HEK293 (cell line): ENCODE measurements at regions not wholly inside any gene's neighbourhood (a gene's known extent, or its start where the extent isn't known, plus 50 kb on each side); places are given as distances from the start of the nearest gene placed in this dataset.

Experiments used
- CTCF ChIA-PET: fragments of 350-600 bp; formaldehyde crosslinking; extraction: SDS; loops from one replicate; lab custom pipeline; 2021; ENCODE audit warnings: antibody characterized with exemption; lab: Yijun Ruan, JAX
- POLR2A ChIA-PET: fragments of 300-600 bp; formaldehyde crosslinking; extraction: SDS; loops from one replicate; lab custom pipeline; 2020; ENCODE audit warnings: antibody characterized with exemption, inconsistent platforms; lab: Yijun Ruan, JAX
- H3K27ac ChIP-seq: fragments of 200-500 bp; sonication (Bioruptor generic); 2 replicates; pipeline ENCODE4 v1.5.1; 2014; ENCODE audit warnings: low read depth, low read length, control low read depth, inconsistent platforms; ENCODE audit errors: extremely low read depth
- H3K36me3 ChIP-seq, 2 experiments: fragments of 200-500 bp in 1 of 2; sonication (Bioruptor generic) in 1 of 2; 1 replicate in 1 of 2; 2 replicates in 1 of 2; pipeline ENCODE4 v1.5.1; 2014 to 2017; ENCODE audit warnings: inconsistent platforms in 2 of 2, low read length in 2 of 2; ENCODE audit not compliant: control insufficient read depth in 2 of 2, insufficient read depth in 1 of 2
- H3K4me1 ChIP-seq: fragments of 200-500 bp; sonication (Bioruptor generic); 2 replicates; pipeline ENCODE4 v1.5.1; 2014; ENCODE audit warnings: mild to moderate bottlenecking, low read length, inconsistent platforms; ENCODE audit not compliant: control insufficient read depth, insufficient read depth
- H3K4me3 ChIP-seq: 2 replicates; pipeline ENCODE4 v1.5.1; 2011; ENCODE audit warnings: low read depth, mild to moderate bottlenecking, control low read depth, low read length, moderate library complexity
- H3K9me3 ChIP-seq: fragments of 200-500 bp; sonication (Bioruptor generic); 2 replicates; pipeline ENCODE4 v1.5.1; 2014; ENCODE audit warnings: low read depth, low read length, inconsistent platforms; ENCODE audit not compliant: control insufficient read depth, insufficient read depth
- GLI2 ChIP-seq: fragments of 450-650 bp; formaldehyde crosslinking; IDR thresholded peaks from 2 replicates; pipeline ENCODE4; 2017; ENCODE audit warnings: missing biosample characterization, missing genetic modification characterization, low read depth, borderline replicate concordance
- KLF1 ChIP-seq: fragments of 450-650 bp; formaldehyde crosslinking; IDR thresholded peaks from 2 replicates; pipeline ENCODE4 v1.5.1; 2016; ENCODE audit warnings: missing biosample characterization, missing genetic modification characterization
- OSR2 ChIP-seq: fragments of 450-650 bp; formaldehyde crosslinking; IDR thresholded peaks from 2 replicates; pipeline ENCODE4 v1.5.1; 2016; ENCODE audit warnings: missing biosample characterization, missing genetic modification characterization
- SCRT2 ChIP-seq: fragments of 450-650 bp; formaldehyde crosslinking; IDR thresholded peaks from 2 replicates; pipeline ENCODE4 v1.5.1; 2016; ENCODE audit warnings: missing biosample characterization, missing genetic modification characterization
- ZBTB17 ChIP-seq: fragments of 450-650 bp; formaldehyde crosslinking; IDR thresholded peaks from 2 replicates; pipeline ENCODE4 v1.5.1; 2016; ENCODE audit warnings: missing biosample characterization, missing genetic modification characterization
- ZNF112 ChIP-seq: fragments of 450-650 bp; formaldehyde crosslinking; IDR thresholded peaks from 2 replicates; pipeline ENCODE4 v1.5.0; 2017; ENCODE audit warnings: missing biosample characterization, missing genetic modification characterization
- ZNF169 ChIP-seq: fragments of 450-650 bp; formaldehyde crosslinking; IDR thresholded peaks from 2 replicates; pipeline ENCODE4 v1.5.1; 2016; ENCODE audit warnings: missing biosample characterization, missing genetic modification characterization
- ZNF184 ChIP-seq: fragments of 450-650 bp; IDR thresholded peaks from 2 replicates; pipeline ENCODE4 v1.5.1; 2018; ENCODE audit warnings: missing biosample characterization, mild to moderate bottlenecking, missing genetic modification characterization
- ZNF274 ChIP-seq, 2 experiments: fragments of 200-500 bp in 1 of 2; fragments of 450-650 bp in 1 of 2; sonication (Bioruptor generic) in 1 of 2; formaldehyde crosslinking in 1 of 2; IDR thresholded peaks; 2 replicates each; pipeline versions ENCODE4 v1.5.1 to v1.6.1; 2014 to 2016; ENCODE audit warnings: borderline replicate concordance in 1 of 2, inconsistent platforms in 1 of 2, low read length in 1 of 2, missing biosample characterization in 1 of 2, missing genetic modification characterization in 1 of 2
- ZNF292 ChIP-seq: fragments of 450-650 bp; formaldehyde crosslinking; IDR thresholded peaks from 2 replicates; pipeline ENCODE4 v1.5.1; 2016; ENCODE audit warnings: low read depth, missing biosample characterization, missing genetic modification characterization, borderline replicate concordance
- ZNF366 ChIP-seq: fragments of 450-650 bp; formaldehyde crosslinking; conservative IDR thresholded peaks from 2 replicates; pipeline ENCODE4 v1.5.1; 2016; ENCODE audit warnings: missing biosample characterization, missing genetic modification characterization
- ZNF416 ChIP-seq: fragments of 450-650 bp; formaldehyde crosslinking; IDR thresholded peaks from 2 replicates; pipeline ENCODE4 v1.5.1; 2016; ENCODE audit warnings: missing biosample characterization, missing genetic modification characterization
- ZNF518A ChIP-seq: fragments of 450-650 bp; formaldehyde crosslinking; conservative IDR thresholded peaks from 2 replicates; pipeline ENCODE4 v1.5.1; 2016; ENCODE audit warnings: low read depth, missing biosample characterization, missing genetic modification characterization
- ZNF629 ChIP-seq: fragments of 450-650 bp; formaldehyde crosslinking; IDR thresholded peaks from 2 replicates; pipeline ENCODE4 v1.5.1; 2017; ENCODE audit warnings: missing biosample characterization, missing genetic modification characterization
- ZNF645 ChIP-seq: fragments of 450-650 bp; formaldehyde crosslinking; IDR thresholded peaks from 2 replicates; pipeline ENCODE4; 2016; ENCODE audit warnings: missing biosample characterization, missing genetic modification characterization
- ZNF658 ChIP-seq: fragments of 450-650 bp; formaldehyde crosslinking; IDR thresholded peaks from 2 replicates; pipeline ENCODE4; 2016; ENCODE audit warnings: missing biosample characterization, missing genetic modification characterization
- ZNF660 ChIP-seq: fragments of 450-650 bp; IDR thresholded peaks from 2 replicates; pipeline ENCODE4 v1.5.1; 2018; ENCODE audit warnings: missing biosample characterization, mild to moderate bottlenecking, missing genetic modification characterization
- ZNF701 ChIP-seq: fragments of 450-650 bp; formaldehyde crosslinking; IDR thresholded peaks from 2 replicates; pipeline ENCODE4 v1.5.1; 2016; ENCODE audit warnings: missing biosample characterization, missing genetic modification characterization
- ZNF747 ChIP-seq: fragments of 450-650 bp; formaldehyde crosslinking; IDR thresholded peaks from 2 replicates; pipeline ENCODE4 v1.5.1; 2016; ENCODE audit warnings: missing biosample characterization, missing genetic modification characterization
- ZNF768 ChIP-seq: fragments of 450-650 bp; formaldehyde crosslinking; IDR thresholded peaks from 2 replicates; pipeline ENCODE4 v1.5.1; 2018; ENCODE audit warnings: missing biosample characterization, mild to moderate bottlenecking, missing genetic modification characterization
- ZNF837 ChIP-seq: fragments of 450-650 bp; formaldehyde crosslinking; IDR thresholded peaks from 2 replicates; pipeline ENCODE4 v1.5.1; 2016; ENCODE audit warnings: missing biosample characterization, missing genetic modification characterization
- TF ChIP-seq, protein P1 (sequence below): fragments of 450-650 bp; formaldehyde crosslinking; IDR thresholded peaks from 2 replicates; pipeline ENCODE4 v1.5.1; 2017; ENCODE audit warnings: missing biosample characterization, missing genetic modification characterization

- Histone ChIP-seq H3K27ac (no peak overlapping the region), H3K36me3 (no peaks in the 10 kb centered on the region), H3K4me3 (no peak overlapping the region), H3K4me1 (no peaks in the 10 kb centered on the region), H3K9me3 (no peaks in the 10 kb centered on the region)
- TF ChIP-seq ZNF747 (tag by site-specific recombination) (no peak), ZNF837 (tag by site-specific recombination) (no peak), ZNF518A (tag by site-specific recombination) (no peak), ZNF645 (tag by site-specific recombination) (no peak), ZNF292 (tag by site-specific recombination) (no peak), ZNF658 (tag by site-specific recombination) (no peak), ZNF701 (no peak), ZNF366 (tag by site-specific recombination) (no peak), ZNF660 (tag by site-specific recombination) (no peak), KLF1 (tag by site-specific recombination) (no peak), ZNF274 (IDR thresholded peaks at IDR 0.05; ENCODE audit: low read length) (no peak), ZNF274 (tag by site-specific recombination; IDR thresholded peaks at IDR 0.05; ENCODE audit: borderline replicate concordance) (no peak), SCRT2 (tag by site-specific recombination) (no peak), ZNF184 (tag by site-specific recombination) (no peak), ZNF112 (no peak), ZNF768 (tag by site-specific recombination) (no peak), GLI2 (tag by site-specific recombination) (no peak), ZNF629 (no peak)
- TF ChIP-seq, protein P1, sequence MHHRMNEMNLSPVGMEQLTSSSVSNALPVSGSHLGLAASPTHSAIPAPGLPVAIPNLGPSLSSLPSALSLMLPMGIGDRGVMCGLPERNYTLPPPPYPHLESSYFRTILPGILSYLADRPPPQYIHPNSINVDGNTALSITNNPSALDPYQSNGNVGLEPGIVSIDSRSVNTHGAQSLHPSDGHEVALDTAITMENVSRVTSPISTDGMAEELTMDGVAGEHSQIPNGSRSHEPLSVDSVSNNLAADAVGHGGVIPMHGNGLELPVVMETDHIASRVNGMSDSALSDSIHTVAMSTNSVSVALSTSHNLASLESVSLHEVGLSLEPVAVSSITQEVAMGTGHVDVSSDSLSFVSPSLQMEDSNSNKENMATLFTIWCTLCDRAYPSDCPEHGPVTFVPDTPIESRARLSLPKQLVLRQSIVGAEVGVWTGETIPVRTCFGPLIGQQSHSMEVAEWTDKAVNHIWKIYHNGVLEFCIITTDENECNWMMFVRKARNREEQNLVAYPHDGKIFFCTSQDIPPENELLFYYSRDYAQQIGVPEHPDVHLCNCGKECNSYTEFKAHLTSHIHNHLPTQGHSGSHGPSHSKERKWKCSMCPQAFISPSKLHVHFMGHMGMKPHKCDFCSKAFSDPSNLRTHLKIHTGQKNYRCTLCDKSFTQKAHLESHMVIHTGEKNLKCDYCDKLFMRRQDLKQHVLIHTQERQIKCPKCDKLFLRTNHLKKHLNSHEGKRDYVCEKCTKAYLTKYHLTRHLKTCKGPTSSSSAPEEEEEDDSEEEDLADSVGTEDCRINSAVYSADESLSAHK (tag by site-specific recombination), result no peak
- POLR2A ChIA-PET, result no interaction called here
- CTCF ChIA-PET, result no interaction called here
Measured at GRCh38 chr6:113060664-113061063, 713.5 kb downstream of the RFPL4B start.

DNA sequence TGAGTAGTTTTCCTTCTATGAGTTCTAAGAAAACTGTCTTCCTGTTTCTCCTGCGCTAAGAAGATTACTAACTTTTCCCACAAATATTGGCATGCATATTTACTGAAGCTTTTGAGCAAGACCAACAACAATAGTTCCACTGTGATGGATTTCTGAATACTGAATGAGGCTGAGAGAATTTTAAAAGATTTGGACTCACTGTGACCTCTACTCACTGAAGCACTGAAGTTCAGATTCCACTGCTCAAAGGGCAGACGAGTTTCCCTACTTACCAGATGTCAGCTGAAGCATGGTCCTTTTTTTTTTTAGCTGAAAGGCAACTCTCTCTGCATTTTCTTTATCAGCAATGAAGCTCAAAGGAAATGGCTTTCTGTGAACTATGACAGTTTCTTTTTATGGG lies 718.5 kb downstream of the RFPL4B start:
- Histone ChIP-seq H3K36me3 (no peaks in the 10 kb centered on the region), H3K9me3 (no peaks in the 10 kb centered on the region), H3K4me3 (no peak overlapping the region), H3K4me1 (no peaks in the 10 kb centered on the region), H3K27ac (no peak overlapping the region)
- CTCF ChIA-PET, result interaction anchor here (0.6 kb wide), 1 partner anchor 52 kb away, joined by 3 read pairs; no protein-coding TSS in a partner anchor
- POLR2A ChIA-PET, result no interaction called here
- TF ChIP-seq ZNF169 (tag by site-specific recombination), result no peak
- no peak for TF ChIP-seq ZNF629
- TF ChIP-seq ZBTB17 (tag by site-specific recombination), result no peak
- TF ChIP-seq ZNF416 (tag by site-specific recombination), result no peak
- no peak for TF ChIP-seq OSR2 (tag by site-specific recombination)
